ENCODE measurements at regions not wholly inside any gene's neighbourhood (a gene's known extent, or its start where the extent isn't known, plus 50 kb on each side); places are given as distances from the start of the nearest gene placed in this dataset.
"Not testable (repeated sequence)": the region's sequence is repeated elsewhere in the genome, so short reads cannot be mapped to it uniquely, and the experiment has no call there.

DNA sequence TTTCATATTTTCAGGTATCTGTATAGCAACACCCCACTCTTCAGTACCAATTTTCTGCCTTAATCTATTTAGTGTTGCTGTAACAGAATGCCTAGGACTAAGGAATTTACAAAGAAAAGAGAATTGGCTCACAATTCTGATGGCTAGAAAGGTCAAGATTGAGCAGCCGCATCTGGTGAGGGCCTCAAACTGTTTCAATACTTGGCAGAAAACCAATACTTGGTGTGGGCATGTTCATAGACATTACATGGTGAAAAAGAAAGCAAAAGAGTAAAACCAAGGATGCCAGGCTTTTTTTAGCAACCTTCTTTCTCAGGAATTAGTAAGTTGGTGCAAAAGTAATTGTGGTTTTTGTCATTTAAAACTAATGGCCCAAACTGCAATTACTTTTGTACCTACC lies 1041.1 kb upstream of the CDH6 start:
- DNase-seq (ENCODE audit: low spot score) = no peak

DNA sequence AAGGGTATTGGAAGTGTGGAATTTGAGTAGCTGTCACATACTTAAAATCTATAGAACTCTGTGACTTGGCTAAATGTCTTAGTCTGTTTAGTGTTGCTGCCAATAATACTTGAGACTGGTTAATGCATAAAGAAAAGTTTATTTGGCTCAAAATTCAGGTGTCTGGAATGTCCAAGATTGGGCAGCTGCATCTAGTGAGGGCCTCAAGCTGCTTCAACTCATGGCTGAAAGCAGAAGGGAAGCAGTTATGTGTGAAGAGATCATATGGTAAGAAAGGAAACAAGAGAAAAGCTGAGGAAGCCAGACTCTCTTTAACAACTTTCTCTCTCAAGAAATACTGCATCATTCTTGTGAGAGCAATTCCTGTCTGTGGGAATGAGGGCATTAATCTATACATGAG lies 1043.3 kb upstream of the CDH6 start:
- no peak for DNase-seq (ENCODE audit: low spot score)

DNA sequence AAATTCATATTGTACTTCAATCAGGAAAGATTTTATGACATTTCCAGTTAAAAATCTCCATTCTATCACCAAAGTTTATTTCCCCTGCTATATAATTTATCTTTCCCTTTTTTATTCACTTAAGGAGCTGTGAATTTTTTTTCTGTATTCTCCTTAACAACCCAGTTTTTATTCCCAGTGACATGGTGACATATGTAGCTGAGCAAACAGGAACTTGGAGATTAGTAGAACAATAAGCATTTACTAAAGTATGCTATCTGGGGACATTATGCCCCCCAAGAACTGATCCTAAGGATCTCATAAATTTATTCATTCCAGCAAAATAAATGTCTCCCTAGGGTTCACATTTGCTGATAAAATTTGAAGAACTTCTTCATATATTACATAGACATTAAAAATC lies 1044.0 kb upstream of the CDH6 start:
- no peak for DNase-seq (ENCODE audit: low spot score)

DNA sequence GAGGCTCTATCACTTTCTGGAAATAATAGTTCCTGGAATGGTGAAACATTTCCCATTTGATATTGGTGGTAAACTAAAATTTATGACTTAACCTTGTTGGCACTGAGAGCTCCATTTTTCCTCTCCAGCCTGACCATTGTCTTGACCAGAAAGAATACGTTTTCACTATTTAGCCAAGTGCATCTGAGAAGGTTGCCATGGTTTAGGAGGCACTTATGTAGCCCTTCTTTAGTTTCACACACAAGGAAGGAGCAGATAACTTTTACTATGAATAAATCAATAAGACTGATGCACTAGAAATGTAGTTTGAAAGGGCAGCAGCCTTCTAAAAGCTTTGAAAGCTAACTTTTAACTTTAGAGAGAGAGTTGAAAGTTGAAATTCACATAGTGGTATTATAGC lies 1045.5 kb upstream of the CDH6 start:
- no peak for DNase-seq (ENCODE audit: low spot score)

DNA sequence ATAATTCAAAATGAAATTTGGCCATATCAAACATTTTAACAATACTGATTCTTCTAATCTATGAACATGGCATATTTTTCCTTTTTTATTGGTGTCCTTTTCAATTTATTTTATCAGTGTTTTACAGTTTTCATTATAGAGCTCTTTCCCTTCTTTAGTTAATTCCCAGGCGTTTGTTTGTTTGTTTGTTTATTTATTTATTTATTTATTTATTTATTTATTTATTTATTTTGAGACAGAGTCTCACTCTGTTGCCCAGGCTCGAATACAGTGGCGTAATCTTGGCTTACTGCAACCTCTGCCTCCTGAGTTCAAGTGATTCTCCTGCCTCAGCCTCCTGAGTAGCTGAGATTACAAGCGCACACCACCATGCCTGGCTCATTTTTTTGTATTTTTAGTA lies 1049.4 kb upstream of the CDH6 start:
- DNase-seq (ENCODE audit: low spot score) = not testable (repeated sequence)

DNA sequence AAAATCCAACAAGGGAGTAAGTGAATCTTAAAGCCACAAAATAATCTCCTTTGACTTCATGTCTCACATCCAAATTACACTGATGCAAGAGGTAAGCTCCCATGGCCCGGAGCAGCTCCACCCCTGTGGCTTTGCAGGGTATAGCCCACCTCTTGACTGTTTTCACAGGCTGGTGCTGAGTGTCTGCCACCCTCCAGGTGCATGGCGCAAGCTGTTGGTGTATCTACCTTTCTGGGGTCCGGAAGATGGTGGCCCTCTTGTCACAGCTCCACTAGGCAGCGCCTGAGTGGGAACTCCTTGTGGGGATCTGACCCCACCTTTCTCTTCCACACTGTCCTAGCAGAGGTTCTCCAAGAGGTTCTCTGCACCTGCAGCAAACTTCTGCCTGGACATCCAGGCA lies 1051.1 kb upstream of the CDH6 start:
- DNase-seq (ENCODE audit: low spot score) = no peak

DNA sequence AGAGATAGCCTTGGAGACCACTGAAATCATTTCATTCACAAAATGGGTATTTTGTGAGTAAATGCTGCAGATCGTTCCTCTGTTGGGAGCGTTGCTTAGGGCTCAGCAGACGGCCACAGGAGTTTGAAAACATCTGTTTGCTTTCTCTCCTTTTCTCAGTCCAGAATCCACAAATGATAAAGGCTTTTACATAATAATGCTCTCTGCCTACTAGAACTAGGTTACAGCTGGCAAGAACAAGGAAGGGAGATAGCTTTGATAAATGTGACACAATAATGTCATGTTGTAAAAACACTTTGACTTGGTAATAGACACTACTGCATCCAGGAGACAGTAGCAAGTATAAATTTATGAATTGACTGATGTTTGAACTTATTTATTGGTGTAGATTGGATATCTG lies 1072.4 kb upstream of the CDH6 start:
- no peak for DNase-seq (ENCODE audit: low spot score)

DNA sequence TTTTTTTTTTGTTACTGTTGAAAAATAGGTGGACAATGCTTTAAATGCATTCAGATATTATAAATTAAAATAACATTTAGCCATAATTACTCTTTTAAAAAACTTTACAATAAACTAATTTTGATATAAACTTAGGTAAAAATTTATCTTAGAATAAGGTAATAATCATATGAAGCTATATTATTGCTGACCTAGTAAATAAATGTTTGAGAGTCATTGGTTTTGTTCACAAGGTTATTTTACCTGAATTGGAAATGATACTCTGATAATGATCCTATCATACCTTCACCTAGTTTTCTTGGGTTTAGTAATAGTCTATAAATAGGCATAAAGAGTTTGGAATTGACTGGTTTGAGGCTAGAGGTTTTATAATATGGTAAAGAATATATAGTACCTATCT lies 1076.4 kb upstream of the CDH6 start:
- DNase-seq (ENCODE audit: low spot score) = no peak

DNA sequence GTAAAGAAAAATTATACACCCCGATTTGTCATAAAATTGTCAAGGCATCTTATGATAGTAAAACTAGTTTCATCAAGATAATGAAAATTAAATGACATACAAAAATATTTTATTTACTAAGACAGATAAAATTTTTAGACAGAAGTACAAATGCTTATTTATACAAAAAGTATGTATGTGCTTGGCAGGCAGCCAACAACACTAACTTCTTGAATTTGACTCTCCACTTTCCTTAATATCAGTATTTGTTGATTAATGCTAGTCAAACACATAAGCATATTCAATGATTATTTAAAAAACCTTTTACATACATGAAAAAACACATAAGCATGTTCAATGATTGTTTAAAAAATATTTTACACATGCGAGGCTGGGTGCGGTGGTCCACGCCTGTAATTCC lies 1079.9 kb upstream of the CDH6 start:
- DNase-seq (ENCODE audit: low spot score) = no peak

DNA sequence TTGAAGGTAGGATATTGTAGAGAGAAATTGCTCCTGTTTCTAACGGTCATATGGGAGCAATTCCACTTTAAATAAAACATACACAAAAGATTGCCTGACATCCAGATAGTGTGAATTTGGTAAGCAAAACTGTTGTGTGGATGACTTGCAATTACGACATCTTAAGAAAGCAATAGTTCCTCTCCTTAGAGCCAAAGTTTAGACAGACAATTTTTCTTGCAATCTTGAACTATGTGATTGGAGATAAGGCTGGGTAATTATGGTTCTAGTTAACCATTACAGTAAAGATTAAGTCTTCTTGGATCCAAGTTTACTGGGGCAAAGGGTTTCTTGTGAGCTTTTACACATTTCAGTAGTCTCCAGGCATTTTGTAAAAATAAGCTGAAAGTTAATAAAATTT lies 1080.6 kb upstream of the CDH6 start:
- DNase-seq (ENCODE audit: low spot score) = no peak

DNA sequence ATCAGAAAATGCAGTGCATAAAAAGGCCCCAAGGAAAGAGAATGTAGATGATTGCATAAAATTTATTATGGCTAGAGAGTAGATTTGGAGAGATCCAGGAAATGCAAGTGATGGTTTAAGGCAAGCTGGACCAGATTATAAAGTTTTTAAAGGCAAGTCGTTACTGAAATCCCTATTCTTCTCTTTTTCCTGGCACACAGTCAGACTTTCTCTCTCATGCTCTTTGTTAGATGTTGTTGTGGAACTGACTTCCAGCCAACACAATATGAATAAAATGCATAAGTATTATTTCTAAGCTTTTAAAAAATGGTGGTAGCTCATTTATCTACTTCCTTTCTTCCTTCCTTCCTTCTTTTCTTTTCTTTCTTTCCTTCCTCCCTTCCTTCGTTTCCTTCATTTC lies 1085.4 kb upstream of the CDH6 start:
- DNase-seq (ENCODE audit: low spot score) = no peak

DNA sequence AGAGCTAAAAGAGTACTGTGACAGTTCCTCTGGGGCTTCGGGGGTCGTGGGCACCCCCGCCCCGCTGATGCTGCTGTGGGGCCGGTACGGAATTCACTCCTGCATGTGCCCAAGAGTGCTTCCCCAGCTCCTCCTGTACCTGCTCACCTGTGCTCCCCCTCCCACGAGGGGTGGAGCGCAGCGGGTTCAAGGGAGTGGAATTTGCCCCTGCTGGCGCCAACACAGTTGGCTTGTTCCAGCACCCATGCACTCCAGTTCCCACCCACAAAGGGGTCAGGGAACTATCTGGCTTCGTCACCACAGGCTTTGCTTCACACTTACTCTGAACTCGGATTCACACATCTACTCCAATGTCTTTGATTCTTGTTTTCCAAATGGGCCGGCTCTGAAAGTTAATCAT lies 1086.9 kb upstream of the CDH6 start:
- no peak for DNase-seq (ENCODE audit: low spot score)

DNA sequence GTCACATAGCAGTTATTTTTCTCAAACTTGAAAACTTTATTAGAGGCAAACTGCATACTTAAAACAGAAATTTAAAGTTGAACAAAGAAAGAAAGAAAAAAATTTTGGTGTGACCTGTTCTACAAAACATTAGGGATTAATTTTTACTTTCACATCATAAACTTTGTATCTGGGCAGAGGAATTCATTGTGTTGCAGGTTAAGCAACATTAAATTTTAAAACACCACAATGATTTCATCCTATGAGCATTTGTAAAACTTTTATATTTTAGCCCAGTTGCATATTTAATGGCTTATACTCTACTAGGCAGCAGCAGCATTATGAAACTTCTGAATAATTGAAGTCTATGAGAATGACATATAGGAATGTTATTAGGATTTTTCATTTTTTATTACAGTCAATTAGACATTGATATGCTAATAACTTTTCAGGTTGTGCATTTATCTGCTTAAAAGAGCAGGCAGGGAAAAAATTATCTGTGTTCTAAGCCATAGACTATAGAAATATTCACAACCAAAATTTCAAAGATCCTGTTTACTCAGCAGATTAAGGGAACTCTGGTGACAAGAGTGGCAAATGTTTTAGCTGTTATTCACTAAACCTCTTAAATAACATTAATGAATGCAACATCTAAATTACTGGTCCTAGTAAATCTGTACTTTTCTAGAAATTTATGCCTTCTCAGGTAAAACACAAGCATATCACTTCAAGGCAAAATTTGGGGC lies 1088.5 kb upstream of the CDH6 start:
- no peak for DNase-seq (ENCODE audit: low spot score)

DNA sequence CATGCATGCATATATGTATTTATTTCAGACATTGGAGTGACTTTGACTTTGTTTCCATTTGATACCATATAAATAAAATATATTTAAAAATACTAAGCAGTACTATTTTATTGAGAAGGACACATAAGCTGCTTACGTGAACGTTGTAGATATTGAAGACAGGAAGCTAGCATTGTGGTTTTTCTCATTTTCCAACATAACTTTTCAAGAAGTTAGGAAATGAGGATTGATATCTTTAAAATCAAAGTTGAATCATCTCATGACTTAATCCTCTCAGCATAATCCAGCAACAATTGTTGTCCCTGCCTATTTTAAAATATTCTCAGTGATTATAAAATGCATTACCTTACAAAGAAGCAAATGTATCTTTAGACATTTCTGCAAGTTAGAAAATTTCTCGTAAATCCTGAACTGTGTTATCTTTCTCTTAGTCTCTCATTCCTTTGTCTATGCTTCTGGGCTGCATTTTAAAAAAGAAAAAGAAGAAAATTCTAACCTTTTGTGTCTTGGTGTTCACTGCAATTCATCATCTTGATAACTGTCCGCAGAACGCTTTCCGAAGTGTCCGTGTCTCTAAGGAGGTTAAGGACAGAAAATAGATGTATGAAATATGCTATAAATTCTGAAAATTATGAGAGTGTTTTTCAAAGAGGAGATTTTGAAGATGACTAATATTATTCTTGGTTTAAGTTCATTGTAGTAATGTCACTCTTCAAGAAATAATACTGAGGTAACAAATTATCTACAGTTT lies 1089.9 kb upstream of the CDH6 start:
- DNase-seq (ENCODE audit: low spot score) = peak; percentile 15

DNA sequence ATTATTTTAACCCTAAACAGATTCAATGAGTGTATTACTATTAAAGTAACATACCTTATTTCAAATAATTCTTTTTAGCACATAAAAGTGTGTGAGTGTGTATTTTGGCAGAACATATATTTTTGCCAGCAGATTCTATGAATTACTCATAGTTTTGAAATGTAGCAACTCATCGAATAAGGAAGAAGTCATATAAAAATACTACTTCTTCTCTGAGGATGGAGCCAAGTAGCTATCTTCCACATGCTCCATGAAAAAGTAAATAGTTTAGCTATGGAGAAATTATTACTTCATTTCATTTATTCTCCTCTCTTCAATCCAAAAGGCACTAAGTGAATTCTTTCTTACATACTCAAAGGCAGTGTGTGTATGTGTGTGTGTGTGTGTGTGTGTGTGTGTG lies 1090.4 kb upstream of the CDH6 start:
- DNase-seq (ENCODE audit: low spot score) = peak; percentile 30

DNA sequence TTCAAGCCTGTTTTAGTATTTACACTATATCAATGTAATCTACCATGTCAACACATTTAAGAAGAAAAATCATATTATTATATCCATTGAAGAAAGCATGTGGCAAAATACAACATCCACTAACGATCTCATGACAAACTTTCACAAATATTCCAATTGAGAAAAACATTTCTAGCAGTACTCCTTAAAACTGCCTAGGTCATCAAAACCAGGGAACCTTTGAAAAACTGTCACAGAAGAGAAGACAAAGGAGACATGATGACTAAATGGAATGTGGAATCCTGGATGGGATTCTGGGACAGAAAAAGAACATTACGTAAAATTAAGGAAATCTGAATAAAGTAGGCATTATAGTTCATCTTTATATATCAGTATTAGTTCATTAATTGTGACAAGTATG lies 1091.3 kb upstream of the CDH6 start:
- no peak for DNase-seq (ENCODE audit: low spot score)

DNA sequence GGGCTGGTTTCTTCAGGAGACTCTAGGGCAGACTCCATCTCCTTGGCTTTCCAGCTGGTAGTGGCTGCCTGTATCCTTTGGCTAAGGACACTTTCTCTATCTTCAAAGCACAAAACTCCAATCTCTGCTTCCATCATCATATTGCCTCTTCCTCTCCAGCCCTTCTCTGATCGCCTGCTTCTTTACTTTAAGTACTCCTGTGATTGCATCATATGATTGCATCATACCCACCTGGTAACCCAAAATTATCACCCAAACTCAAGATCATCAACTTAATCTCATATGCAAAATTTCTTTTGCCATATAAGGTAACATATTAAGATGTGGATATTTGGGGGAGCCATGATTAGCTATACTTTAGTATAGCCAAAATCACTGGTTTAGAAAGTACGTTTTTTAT lies 1092.6 kb upstream of the CDH6 start:
- DNase-seq (ENCODE audit: low spot score) = no peak

DNA sequence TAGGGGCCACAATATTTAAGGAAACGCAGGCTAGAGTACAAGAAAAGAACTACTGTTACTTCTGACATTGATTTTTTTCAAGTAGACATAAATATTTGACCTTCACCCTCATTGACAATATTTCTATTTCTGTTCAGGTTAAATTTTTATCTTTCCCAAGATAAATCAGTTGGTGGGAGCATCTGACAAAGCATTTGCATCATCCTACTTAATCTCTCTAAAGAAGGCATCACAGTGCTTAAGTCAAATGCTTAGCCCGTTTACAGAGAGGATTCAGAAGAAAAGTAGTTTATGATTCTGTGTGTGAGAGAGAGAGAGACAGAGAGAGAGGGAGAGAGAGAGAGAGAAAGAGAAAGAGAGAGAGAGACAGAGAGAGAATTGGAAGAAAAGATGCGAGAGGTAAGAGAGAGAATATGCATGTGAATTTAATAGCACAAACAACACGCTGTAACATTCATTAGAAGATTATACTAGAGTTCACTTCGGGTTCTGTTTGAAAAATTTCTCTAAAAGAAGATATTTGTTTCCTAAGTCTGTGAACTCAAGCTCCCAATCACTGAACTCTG lies 1093.3 kb upstream of the CDH6 start:
- peak; percentile 8 for DNase-seq (ENCODE audit: low spot score)

DNA sequence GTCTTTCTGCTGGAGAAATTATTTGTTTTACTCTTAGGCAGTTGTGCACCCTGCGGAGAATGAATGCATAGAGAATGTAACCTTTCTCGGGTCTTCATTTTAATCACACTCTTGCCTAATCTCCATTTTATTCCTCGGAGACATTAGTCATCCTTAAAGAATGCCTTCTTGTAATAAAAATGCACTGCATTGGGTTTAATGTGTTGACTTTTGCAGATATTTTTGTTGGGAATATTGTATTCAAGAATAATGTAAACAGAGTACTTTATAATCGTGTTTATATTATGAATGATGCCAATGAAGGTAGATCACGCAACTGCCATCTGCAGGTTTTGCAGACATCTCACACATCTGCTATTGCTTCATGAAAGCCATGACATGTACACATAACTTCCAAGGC lies 1093.9 kb upstream of the CDH6 start:
- peak; percentile 67 for DNase-seq (ENCODE audit: low spot score)

DNA sequence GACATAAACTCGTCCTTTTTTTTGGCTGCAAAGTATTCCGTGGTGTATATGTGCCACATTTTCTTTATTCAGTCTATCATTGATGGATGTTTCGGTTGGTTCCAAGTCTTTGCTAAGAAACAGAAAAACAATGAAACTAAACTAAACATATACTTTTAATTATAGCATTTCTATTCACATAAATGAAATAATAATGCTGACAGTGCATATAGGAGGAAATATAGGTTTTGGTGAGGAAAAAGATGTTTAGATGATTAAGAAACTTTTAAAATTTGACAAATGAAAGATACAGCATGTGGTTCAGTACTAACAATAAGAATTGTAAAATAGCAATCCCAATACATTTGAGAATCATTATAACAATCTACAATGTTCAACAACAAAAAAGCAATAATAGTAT lies 1094.5 kb upstream of the CDH6 start:
- DNase-seq (ENCODE audit: low spot score) = no peak

DNA sequence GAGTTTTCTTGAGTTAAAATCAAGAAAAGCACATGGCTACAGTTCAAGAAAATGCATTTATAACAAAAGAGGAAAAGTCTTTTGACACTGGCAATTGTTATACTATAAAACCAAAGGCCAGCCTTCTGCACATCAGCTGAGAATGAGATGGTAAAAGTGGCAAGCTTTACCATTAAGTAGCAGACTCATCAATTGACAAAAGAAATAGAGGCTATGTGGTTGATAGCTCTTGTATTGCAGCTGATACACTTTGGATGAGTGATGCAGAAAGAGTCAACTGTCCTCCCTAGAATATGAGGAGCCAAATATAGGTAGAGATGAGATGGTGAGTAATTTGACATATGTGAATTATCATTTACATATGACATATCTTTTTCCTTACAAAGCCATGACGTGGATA lies 1100.9 kb upstream of the CDH6 start:
- no peak for DNase-seq (ENCODE audit: low spot score)

DNA sequence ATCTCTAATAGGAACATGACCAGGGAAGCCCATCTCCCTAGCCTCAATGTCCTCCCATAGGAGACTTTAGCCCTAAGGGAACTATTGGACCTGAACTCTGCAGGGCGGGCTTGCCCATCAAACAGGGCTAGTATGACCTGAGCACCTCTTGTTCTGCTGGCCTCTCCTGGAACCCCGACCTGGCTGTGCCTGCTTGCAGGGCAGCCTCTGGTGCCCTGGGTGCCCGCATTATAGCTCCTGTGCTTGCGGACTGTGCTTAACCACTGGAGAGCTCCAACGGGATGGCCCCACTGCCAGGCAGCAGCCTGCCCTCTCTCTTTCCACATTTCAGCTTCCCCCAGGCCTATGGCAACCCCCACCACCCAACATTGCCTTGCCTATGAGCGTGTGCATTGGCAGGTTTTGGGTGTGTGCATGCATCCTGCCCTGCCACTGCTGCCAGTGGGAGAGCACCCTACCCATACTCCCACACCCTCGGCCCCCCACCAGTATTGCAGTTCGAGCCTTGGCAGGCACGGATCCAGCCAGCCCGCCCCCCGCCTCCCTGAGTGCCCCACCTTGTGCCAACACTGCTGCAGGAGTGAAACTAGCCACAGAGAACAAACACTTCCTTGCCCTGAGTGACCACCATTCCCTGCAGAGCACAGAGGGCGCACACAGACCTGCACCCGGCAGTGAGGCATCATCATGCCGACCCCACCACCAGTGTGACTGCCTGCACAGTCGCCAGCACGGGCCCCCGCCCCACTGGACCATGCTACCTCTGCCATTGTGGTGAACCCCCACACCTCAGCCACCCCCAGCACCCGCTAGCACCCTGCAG lies 1123.8 kb upstream of the CDH6 start:
- DNase-seq (ENCODE audit: low spot score) = no peak

DNA sequence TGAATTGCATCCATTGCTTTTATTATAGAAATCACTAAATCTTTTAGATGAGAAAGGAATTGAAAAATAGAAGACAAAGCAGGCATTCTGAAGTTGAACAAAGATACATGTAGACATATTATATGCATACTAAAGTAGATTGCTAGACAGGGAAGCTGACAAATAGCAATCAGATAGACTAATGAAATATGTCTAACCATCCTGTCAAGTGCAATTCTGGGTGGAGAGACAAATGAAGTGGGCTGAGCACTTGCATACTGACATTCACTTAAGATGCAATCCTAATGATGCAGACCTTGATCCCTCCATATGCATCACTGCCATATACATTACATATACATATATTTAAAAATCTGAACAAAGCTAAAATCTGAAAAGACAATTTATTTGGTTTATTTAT lies 1130.0 kb upstream of the CDH6 start:
- no peak for DNase-seq (ENCODE audit: low spot score)

All from A172 (cell line).